HCT116 (cell line): ENCODE measurements at regions not wholly inside any gene's neighbourhood (a gene's known extent, or its start where the extent isn't known, plus 50 kb on each side); places are given as distances from the start of the nearest gene placed in this dataset.

Source experiments
- EGR1 ChIP-seq: IDR thresholded peaks from 2 replicates; pipeline ENCODE4 v1.6.1; 2012; ENCODE audit warnings: low read depth
- EZH2 ChIP-seq: fragments of 200-600 bp; sonication (generic); IDR thresholded peaks from 2 replicates; pipeline ENCODE4 v1.6.1; 2017; ENCODE audit warnings: antibody characterized with exemption, mixed run types
- EZH2phosphoT487 ChIP-seq: fragments of 200-600 bp; IDR thresholded peaks from 2 replicates; pipeline ENCODE4 v1.6.1; 2018; ENCODE audit warnings: antibody characterized with exemption, borderline replicate concordance
- JUND ChIP-seq: IDR thresholded peaks from 2 replicates; pipeline ENCODE4 v1.6.1; 2012
- POLR2A ChIP-seq: IDR thresholded peaks from 2 replicates; pipeline ENCODE4 v1.7.0; 2011; ENCODE audit warnings: borderline replicate concordance; ENCODE audit not compliant: insufficient read depth, insufficient read length; ENCODE audit errors: extremely low read depth
- POLR2AphosphoS5 ChIP-seq: IDR thresholded peaks from 2 replicates; pipeline ENCODE4 v1.6.1; 2011; ENCODE audit warnings: mild to moderate bottlenecking, low read depth, low read length, moderate library complexity
- RAD21 ChIP-seq: IDR thresholded peaks from 2 replicates; pipeline ENCODE4 v1.6.1; 2012; ENCODE audit warnings: low read depth, mild to moderate bottlenecking
- SP1 ChIP-seq: IDR thresholded peaks from 2 replicates; pipeline ENCODE4 v1.6.1; 2012; ENCODE audit warnings: low read depth
- TF ChIP-seq, protein P1 (sequence below), 3 experiments: fragments of 200-600 bp in 1 of 3; sonication (generic) in 1 of 3; IDR thresholded peaks in 2 of 3; conservative IDR thresholded peaks in 1 of 3; 2 replicates each; pipeline ENCODE4 v1.5.1; 2012 to 2017; ENCODE audit warnings: low read depth in 2 of 3, low read length in 2 of 3, antibody characterized with exemption in 1 of 3, borderline replicate concordance in 1 of 3, control low read depth in 1 of 3, mild to moderate bottlenecking in 1 of 3, mixed read lengths in 1 of 3, mixed run types in 1 of 3, moderate library complexity in 1 of 3; ENCODE audit not compliant: insufficient read depth in 1 of 3
- TF ChIP-seq, protein P2 (sequence below): IDR thresholded peaks from 2 replicates; pipeline ENCODE4 v1.6.1; 2012
- TF ChIP-seq, protein P3 (sequence below): IDR thresholded peaks from 2 replicates; pipeline ENCODE4 v1.6.1; 2012; ENCODE audit warnings: low read depth

DNA sequence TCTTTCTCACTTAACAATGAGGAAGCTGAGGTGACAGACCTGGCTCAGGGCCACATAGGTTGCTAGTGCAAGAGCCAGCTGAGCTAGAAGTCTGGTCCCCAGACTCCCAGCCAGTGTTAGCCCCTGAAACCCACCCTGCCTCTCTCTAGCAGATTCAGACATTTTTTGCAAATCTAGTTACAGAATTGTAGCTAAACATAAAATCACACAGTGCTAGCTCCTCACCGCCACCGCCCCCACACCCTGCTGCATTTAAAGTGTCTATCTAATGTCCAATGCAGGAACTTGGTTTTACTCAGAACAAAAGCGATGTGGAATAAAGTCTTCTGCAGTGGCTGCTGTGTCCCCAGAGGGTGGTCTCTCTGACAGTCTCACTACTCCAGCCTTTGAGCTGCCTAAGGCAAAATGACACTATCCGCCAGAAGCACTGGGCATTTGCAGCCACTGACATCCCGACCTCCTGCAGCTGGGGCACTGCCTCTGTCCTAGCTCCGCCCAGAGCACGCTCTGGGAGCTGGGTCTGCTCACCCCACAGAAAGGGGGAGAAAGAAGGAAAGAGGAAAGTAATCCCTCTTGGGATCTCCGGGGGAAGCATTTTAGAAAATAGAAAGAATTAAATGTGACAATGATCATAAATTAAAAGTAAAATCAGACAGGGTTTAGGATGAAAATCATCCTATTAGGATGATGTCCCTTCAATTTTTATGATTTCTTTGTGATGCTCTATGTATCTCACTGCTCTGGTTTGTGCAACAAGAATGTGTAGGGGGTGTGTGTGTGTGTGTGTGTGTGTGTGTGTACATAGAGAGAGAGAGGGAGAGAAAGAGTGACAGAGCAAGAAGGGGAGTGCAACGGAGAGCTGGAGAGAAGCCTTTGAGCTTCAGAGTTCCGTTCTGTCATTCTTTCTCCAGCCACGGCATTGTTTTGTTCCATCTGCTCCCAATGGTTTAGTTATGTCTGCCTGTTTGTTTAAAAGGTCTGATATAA is 50.5 kb upstream of the ST8SIA3 start:
- TF ChIP-seq EZH2phosphoT487, result no peak
- TF ChIP-seq EZH2, result no peak
- no peak for TF ChIP-seq JUND
- TF ChIP-seq, protein P1, sequence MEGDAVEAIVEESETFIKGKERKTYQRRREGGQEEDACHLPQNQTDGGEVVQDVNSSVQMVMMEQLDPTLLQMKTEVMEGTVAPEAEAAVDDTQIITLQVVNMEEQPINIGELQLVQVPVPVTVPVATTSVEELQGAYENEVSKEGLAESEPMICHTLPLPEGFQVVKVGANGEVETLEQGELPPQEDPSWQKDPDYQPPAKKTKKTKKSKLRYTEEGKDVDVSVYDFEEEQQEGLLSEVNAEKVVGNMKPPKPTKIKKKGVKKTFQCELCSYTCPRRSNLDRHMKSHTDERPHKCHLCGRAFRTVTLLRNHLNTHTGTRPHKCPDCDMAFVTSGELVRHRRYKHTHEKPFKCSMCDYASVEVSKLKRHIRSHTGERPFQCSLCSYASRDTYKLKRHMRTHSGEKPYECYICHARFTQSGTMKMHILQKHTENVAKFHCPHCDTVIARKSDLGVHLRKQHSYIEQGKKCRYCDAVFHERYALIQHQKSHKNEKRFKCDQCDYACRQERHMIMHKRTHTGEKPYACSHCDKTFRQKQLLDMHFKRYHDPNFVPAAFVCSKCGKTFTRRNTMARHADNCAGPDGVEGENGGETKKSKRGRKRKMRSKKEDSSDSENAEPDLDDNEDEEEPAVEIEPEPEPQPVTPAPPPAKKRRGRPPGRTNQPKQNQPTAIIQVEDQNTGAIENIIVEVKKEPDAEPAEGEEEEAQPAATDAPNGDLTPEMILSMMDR (IDR thresholded peaks at IDR 0.05 in 2 of 3, conservative IDR thresholded peaks at IDR 0.05 in 1 of 3; ENCODE audit: borderline replicate concordance in 1 of 3, insufficient read depth in 1 of 3, low read depth in 2 of 3, low read length in 2 of 3), result no peak
- TF ChIP-seq POLR2A, result no peak
- TF ChIP-seq, protein P2, sequence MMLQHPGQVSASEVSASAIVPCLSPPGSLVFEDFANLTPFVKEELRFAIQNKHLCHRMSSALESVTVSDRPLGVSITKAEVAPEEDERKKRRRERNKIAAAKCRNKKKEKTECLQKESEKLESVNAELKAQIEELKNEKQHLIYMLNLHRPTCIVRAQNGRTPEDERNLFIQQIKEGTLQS, result no peak
- TF ChIP-seq POLR2AphosphoS5, result no peak
- TF ChIP-seq SP1, result no peak
- TF ChIP-seq RAD21, result no peak
- TF ChIP-seq, protein P3, sequence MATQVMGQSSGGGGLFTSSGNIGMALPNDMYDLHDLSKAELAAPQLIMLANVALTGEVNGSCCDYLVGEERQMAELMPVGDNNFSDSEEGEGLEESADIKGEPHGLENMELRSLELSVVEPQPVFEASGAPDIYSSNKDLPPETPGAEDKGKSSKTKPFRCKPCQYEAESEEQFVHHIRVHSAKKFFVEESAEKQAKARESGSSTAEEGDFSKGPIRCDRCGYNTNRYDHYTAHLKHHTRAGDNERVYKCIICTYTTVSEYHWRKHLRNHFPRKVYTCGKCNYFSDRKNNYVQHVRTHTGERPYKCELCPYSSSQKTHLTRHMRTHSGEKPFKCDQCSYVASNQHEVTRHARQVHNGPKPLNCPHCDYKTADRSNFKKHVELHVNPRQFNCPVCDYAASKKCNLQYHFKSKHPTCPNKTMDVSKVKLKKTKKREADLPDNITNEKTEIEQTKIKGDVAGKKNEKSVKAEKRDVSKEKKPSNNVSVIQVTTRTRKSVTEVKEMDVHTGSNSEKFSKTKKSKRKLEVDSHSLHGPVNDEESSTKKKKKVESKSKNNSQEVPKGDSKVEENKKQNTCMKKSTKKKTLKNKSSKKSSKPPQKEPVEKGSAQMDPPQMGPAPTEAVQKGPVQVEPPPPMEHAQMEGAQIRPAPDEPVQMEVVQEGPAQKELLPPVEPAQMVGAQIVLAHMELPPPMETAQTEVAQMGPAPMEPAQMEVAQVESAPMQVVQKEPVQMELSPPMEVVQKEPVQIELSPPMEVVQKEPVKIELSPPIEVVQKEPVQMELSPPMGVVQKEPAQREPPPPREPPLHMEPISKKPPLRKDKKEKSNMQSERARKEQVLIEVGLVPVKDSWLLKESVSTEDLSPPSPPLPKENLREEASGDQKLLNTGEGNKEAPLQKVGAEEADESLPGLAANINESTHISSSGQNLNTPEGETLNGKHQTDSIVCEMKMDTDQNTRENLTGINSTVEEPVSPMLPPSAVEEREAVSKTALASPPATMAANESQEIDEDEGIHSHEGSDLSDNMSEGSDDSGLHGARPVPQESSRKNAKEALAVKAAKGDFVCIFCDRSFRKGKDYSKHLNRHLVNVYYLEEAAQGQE, result no peak
- TF ChIP-seq EGR1, result no peak
